HL-60/S4 (cell line): ENCODE measurements at regions not wholly inside any gene's neighbourhood (a gene's known extent, or its start where the extent isn't known, plus 50 kb on each side); places are given as distances from the start of the nearest gene placed in this dataset.
"Not testable (repeated sequence)": the region's sequence is repeated elsewhere in the genome, so short reads cannot be mapped to it uniquely, and the experiment has no call there.

Source experiments
- in situ Hi-C: fragments of 300-500 bp; cut with MboI; formaldehyde crosslinking; loops from 2 replicates; pipeline ENCODE4 v1.14.3; 2022; ENCODE audit warnings: low sequenced_read_pairs

GRCh38 chr10:4254101-4254994 lies 469.3 kb upstream of the KLF6 start:
- in situ Hi-C loops: no loop called here

- in situ Hi-C loops: no loop called here
These were observed 467.7 kb upstream of the KLF6 start for GRCh38 chr10:4252701-4253100.

GRCh38 chr10:4250587-4250887 lies 465.5 kb upstream of the KLF6 start:
- in situ Hi-C loops: no loop called here

GRCh38 chr10:4249841-4250586 lies 465.0 kb upstream of the KLF6 start:
- in situ Hi-C loops: no loop called here

GRCh38 chr10:4247379-4247778 lies 462.4 kb upstream of the KLF6 start:
- in situ Hi-C loops: no loop called here

- in situ Hi-C loops: no loop called here
These were observed 461.9 kb upstream of the KLF6 start for GRCh38 chr10:4246881-4247358.

GRCh38 chr10:4243651-4244050 lies 458.6 kb upstream of the KLF6 start:
- in situ Hi-C loops: no loop called here

- in situ Hi-C loops: no loop called here
These were observed 458.2 kb upstream of the KLF6 start for GRCh38 chr10:4243169-4243568.

GRCh38 chr10:4242561-4243035 lies 457.6 kb upstream of the KLF6 start:
- in situ Hi-C loops: no loop called here

GRCh38 chr10:4241724-4242345 lies 456.8 kb upstream of the KLF6 start:
- in situ Hi-C loops: no loop called here

GRCh38 chr10:4240608-4241197 lies 455.7 kb upstream of the KLF6 start:
- in situ Hi-C loops: no loop called here

GRCh38 chr10:4239186-4239585 lies 454.2 kb upstream of the KLF6 start:
- in situ Hi-C loops: no loop called here

GRCh38 chr10:4236905-4237304 lies 451.9 kb upstream of the KLF6 start:
- in situ Hi-C loops: not testable (repeated sequence)

GRCh38 chr10:4234661-4235060 lies 449.7 kb upstream of the KLF6 start:
- in situ Hi-C loops: no loop called here

- in situ Hi-C loops: no loop called here
These were observed 446.4 kb upstream of the KLF6 start for GRCh38 chr10:4231439-4231838.

GRCh38 chr10:4230036-4230435 lies 445.0 kb upstream of the KLF6 start:
- in situ Hi-C loops: no loop called here

- in situ Hi-C loops: no loop called here
These were observed 444.1 kb upstream of the KLF6 start for GRCh38 chr10:4229106-4229505.

GRCh38 chr10:4227586-4227985 lies 442.6 kb upstream of the KLF6 start:
- in situ Hi-C loops: no loop called here

GRCh38 chr10:4226941-4227540 lies 442.0 kb upstream of the KLF6 start:
- in situ Hi-C loops: no loop called here

GRCh38 chr10:4224178-4224577 lies 439.2 kb upstream of the KLF6 start:
- in situ Hi-C loops: no loop called here

GRCh38 chr10:4221310-4221709 lies 436.3 kb upstream of the KLF6 start:
- in situ Hi-C loops: not testable (repeated sequence)
